Iris pigment epithelial cell (primary cell): ENCODE measurements at regions not wholly inside any gene's neighbourhood (a gene's known extent, or its start where the extent isn't known, plus 50 kb on each side); places are given as distances from the start of the nearest gene placed in this dataset.
"Not testable (repeated sequence)": the region's sequence is repeated elsewhere in the genome, so short reads cannot be mapped to it uniquely, and the experiment has no call there.

Experiments used
- DNase-seq: peaks from one replicate; pipeline ENCODE4 v3.0.0-alpha.2; 2011; ENCODE audit warnings: low read depth

DNA sequence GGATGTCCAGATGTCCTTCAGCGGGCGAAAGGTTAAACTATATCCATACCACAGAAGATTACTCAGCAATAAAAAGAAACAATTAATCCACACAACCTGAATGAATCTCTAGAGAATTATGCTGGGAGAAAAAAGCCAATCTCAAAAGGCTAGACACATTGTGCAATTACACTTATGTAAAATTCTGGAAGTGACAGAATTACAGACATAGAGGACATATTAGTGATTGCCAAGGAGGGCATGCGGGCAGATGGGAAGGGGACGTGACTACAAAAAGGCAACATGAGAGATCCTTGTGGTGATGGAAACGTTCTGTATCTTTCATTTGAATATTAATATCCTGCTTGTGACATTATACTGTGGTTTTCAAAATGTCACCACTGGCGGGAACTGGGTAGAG lies 103.5 kb upstream of the BMAL1 start:
- DNase-seq: no peak

DNA sequence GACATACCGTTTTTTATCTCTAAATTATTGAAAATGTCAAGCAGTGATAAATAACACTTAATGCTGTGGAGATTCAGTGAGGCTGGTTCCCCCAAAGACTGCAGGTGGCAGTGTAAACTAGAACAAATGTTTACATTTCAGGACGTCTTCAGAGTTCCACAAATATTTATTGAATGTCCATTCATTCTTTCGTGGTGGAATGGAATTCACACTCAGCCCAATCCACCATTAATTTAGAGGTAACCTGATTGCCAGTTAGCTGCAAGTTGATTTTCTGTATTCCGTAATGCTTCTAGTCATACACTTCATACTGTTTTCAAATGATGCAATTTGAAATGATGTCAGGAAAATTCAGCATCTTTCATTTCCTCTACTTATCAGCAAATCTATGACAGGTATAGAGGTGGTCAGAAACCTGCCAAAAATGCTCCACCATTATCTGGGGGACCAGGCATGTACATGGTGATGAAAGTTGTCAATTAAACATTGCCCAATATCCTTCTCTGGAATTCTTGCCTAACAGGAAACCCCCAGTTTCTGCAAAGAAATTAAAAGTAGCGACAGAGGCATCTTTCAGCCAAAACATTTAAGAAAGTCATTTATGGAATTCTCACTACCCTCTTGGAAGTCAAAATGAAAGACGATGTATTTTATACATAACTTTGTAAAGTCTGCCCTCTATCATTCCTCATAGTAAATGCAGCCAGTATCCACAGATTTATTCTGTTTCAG lies 94.3 kb upstream of the BMAL1 start:
- DNase-seq: peak; percentile 75

DNA sequence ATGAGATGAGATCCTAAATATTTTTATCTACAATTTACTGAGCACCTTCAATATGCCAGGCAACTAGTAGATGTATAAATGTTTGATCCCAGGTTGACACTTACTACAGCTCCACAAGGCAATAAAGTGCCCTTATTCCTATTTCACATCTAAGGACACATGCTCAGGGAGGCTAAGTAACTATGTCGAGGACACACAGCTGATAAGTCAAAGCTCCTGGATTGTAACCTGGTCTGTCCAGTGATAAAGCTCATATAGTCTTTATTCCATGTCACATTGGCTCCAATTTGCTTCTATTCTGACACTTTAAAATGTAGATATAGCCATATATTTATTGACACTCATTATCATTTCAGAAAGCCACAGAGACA lies 93.8 kb upstream of the BMAL1 start:
- DNase-seq: no peak

DNA sequence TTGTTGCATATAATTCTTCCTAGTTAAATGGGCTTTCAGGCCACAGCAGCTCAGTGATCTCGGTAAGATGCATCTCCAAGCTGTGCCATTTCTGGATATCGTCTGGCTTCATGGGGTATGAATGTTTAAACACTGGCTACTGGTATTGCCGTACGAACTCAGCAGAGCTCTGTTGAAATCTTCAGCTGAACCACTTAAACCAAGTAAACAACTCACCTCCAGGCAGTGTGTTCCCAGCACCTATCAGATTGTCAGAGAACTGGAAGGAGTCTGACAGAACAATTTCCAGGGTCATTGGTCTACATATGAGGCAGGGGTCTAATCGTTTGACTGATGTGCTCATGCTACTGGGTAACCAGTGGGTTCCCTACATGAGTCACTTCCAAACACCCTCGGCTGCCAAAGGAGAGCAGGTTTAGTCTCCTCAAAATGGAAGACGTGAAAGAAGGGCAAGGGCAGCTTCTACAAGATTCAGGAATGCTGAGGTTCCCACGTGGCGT lies 93.2 kb upstream of the BMAL1 start:
- DNase-seq: no peak

DNA sequence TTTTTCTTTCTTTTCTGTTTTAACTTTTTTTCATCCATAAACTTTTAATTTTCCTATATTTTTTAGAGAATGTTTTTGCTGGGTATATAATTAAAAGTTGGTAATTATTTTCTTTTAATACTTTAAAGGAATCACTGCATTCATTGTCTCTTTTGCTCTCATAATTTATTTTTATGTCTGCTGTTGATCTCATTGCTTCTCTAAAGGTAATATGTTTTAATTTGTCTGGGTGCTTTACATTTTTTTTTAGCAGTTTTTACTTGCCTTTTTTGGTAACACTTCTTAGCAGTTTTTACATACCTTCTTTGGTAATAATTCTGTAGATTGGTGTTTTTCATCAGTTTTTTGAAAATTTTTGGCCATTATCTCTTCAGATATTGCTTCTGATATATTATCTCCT lies 89.4 kb upstream of the BMAL1 start:
- no peak for DNase-seq

DNA sequence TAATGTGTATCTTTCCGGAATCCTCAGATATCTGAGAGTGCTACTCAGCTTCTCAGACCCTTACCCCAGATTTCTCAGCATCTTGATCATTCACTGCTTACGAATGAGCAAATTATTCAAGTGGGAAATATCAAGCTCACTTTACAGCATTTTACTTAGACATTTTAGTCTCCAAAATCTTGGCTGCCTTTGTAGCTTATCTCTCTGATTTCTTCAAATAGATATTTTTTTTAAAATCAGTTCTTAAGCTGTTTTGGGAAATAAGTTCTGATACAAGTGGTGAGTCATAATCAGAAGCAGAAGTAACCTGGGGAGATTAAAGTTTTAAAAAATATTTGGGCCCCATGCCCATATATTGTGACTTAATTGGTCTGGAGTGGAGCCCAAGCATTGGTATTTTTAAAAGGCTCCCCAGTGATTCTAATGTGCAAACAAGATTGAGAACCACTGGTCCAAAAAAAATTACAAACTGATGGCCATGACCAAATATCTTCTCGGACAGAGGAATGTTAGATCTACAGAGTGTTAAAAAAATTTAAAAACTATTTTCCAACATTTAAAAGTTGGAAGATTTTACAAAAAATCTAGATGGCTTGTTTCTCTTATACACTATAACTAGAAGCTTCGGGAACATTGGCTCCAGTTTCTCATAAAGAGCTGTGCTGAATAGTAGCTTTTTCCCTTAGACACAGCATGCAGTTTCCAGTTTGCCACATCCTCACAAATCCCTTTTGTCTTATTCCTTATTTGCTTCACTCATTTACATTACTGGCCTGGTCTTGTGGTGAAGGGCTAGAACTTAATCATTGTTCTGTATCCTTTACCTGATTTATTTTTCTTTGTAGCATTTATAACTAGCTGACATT lies 87.8 kb upstream of the BMAL1 start:
- DNase-seq: peak; percentile 41

DNA sequence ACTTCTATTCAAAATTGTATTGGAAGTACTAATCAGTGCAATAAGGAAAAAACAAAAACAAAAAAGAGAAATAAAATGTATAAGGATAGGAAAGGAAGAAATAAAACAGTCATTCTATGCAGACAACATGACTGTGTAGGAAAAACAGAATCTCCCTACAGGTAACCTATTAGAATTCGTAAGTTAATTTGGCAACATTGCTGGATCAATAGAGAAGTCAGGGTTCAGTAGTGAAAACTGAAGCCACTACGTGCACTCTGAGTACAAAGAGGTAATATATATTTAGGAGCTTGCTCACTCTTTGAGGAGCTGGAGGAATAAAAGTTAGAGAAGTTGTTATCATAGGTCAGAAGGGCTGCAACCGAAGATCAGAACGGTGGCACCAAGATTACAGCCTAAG lies 84.0 kb upstream of the BMAL1 start:
- no peak for DNase-seq

DNA sequence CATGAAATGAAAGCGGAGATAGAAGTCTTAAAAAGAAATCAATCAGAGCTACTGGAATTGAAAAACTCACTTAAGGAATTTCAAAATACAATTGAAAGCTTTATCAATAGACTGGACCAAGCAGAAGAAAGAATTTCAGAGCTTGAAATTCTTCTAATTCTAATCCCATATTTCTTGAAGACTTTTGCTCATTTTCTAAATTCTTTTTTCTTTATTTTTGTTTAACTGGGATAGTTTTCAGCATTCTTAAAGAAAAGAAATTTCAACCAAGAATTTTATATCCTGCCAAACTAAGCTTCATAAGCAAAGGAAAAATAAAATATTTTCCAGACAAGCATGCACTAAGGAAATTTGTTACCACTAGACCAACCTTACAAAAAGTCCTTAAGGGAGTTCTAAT lies 80.2 kb upstream of the BMAL1 start:
- not testable (repeated sequence) for DNase-seq

DNA sequence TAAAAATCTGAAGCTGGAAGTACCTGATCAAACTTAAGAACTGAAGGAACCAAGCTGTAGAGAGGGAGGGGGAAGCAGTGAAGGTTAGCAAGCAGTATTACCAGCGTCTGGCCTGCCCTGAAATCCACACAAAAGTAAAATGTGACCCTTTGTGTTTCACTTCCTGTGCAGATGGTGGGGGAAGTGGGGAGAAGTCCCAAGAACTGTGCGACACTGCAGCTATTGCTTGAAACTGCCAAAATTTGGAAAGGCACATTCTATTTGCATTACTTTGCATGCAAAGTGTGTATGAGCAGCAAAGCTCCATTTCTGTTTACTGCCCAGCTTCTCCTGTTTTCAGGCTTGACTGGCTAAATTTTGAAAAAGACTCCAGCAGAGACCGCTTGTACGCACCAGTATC lies 72.1 kb upstream of the BMAL1 start:
- no peak for DNase-seq

DNA sequence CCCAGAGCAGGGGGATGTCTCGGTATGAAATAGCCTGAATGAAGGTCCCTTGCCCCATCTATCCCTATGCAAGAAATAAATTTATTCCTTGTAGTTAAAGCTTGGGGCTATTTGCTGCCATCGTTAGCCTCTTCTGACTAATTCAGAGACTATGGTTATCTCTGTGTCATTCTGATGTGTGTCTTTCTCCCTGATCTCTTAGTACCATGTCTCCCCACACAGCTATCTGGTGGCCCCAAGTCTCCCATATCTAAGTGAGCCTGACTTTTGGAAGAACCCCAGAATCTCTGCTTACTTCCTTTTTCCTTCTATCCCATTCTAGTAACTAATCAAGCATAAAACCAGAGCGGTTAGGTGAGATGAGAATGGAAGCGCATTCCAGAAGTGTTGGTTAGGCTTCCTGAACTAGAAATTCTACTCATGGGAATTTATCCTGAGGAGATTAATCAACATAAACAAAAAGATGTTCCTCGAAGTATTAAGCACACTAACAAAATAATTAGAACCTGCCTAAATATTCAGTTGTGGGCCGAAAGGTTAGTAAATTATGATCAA lies 71.4 kb upstream of the BMAL1 start:
- no peak for DNase-seq

DNA sequence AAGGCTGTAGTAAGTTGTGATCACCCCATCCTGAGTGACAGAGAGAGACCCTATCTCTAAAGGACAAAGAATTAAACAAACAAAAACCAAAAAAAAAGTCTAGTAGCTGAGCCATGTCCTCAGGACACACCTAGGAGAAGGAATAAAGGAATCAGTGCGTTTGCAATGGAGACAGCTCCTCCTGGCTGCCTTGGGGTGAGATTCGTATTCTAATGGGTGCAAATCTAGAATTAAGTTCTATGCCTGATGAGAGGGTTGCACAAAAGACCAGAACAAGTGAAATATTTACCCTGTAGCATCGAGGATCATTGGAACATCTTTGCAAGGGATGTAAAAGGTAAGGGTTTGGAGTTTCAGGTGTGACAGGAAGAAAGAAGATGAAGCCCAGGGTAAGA lies 70.3 kb upstream of the BMAL1 start:
- DNase-seq: no peak

DNA sequence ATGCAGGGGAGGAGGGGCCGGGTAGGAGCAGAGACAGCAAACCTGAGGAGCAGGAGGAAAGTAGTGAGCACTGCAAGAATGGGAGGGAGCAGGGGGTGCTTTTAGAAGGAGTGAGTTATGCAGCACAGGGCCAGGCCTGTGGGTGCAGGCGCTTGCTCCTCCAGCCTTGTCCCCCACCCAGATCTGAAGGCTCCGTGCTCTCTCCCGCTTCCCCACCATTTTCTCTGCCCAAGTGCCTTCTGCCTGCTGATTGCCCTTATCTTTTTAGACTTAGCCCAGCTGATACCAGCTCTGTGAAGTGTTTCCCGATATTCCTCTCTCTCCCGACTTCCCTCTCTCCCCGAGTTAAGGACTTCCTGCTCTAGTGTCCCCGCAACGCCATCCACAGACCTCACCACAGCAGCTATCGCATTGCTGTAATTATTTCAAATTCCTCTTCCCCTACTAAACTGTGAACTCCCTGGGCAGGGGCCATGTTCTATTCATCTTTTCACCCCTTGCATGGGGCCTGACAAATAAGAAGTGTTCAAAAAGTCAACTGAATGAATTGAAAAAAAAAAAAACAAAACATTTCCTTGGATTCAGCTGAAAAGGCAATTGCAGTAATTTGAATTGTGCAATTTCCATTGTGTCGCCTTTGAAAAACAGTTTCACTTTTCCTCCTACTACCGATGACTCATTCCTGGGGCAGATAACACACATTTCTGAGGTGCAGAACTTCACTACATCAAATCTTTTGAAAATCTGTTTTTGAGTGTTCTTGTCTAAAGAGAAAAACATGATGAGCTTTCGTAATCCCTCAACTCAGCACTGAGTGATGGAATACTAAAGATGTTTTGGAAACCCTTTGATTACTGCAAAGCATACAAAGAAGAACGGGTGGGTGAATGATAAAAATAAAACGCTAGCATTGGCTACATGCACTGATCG lies 69.7 kb upstream of the BMAL1 start:
- peak; percentile 96 for DNase-seq

DNA sequence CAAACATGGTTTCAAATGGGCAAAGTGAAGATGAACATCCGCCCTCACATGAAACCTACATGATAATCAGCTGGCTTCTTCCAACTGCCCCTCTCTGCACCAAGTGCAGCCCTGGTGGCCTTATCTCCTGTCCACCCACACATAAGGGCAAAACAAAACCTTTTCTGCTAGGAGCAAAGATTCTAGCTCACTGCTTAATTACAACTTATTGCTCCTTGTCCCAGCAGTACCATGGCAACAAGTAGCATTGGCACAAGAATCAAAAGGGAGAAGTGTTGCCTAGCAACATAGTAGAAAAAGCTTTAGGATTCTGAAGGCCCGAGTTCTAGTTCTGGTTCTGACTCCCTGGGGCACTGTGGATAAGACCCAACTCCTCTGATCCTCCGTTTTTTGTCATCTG lies 68.7 kb upstream of the BMAL1 start:
- DNase-seq: no peak

DNA sequence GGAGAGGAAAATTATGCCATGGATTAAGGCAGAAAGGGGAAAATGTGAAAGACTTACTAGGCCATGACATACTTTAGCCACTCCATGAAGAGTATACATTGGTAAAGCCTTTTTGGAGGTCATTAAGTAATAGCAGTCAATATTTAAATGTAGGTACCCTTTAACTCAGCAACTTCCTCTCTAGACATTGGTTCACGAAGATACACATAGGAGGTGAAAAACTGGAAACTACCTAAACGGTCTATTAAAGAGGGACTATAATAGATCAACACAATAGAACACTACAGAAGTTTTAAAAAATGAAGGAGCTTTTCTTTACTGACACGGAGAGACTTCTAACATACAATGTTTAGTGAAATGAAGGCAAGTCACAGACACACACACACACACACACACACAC lies 68.2 kb upstream of the BMAL1 start:
- DNase-seq: no peak

DNA sequence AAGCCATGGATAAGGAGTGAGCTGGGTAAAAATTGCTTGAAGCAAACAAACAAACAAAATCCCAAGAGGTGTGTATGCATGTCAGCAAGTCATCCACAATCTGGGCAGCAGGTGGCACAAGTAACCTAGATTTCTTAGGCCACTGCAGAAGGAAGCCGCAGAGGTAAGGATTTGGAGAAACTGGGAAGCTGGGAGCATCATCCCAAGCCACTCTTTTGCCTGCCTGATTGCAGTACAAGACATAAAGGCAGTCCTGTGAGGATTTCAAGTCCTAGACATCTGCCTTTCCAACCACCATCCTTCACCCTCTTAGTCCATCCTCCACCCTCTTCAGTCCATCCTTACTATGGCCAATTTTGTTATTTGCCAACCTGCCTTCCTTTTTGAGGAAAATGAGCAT lies 67.2 kb upstream of the BMAL1 start:
- peak; percentile 72 for DNase-seq

DNA sequence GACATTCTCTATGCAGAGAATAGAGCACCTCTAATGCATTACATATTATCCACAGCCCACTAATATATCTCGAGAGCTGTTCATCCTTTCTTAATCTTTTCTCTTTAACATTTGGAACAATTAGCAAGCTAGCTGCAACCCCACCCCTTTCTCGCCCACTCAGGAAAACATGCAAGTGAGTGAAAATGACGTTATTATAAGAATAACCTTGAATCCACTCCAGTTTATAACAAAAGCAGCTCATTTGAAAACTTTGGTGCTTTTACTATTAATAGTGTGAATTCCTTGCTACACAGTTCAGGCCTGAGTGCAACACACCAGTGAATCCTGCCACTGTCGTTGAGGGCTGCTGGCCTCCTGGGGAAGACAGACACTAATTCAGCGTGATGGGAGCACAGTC lies 63.3 kb upstream of the BMAL1 start:
- no peak for DNase-seq

DNA sequence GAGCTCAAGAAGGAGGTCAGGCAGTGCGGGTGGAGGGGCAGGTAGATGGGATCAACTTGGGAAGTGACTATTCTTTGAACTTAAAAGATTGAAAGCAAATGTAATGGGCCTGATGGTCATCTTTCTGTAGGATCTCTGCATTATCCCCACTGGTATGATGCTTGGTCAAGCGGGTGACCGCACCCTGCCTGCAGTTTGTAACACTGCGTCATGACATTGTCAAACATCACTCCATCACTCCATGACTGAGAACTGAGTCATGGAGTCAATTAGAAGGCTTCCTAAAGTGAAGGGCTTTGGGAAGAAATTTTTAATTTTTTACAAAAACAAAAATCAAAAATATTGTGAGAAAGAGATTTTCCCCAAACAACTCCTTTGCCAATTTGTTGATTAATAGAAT lies 62.4 kb upstream of the BMAL1 start:
- peak; percentile 83 for DNase-seq

DNA sequence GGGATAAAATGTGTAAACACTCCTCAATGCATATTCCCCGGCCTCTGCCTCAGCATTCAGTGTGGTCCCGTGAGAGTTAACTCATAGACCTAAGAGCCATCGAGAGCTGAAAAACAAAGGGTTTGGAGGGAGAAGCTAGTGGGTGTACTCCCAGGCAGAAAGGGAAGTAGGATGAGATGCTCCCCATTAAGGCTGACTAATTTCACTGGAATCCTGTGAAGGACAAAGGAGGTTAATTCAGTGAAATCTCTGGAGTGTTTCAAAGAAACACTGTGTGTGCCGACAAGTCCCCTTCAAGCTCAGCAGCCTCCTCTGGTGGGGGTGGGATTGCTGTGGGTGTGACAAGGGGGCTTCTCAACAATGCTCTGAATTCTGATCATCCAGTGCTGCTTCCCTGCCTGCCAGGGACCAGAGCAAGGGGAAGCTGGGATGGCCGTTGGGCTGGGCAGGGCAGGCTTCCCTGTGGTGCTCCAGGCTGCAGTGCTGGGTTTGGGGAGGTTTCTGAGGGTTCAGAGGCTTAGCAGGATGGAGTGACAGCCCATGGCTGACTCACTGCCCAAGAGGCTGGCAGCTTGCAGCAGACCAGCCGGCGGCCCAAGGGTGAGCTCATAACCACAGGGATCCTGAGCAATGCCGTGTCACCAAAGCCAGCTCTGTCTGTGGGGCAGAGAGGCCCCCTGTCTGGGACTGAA lies 61.4 kb upstream of the BMAL1 start:
- peak; percentile 96 for DNase-seq

DNA sequence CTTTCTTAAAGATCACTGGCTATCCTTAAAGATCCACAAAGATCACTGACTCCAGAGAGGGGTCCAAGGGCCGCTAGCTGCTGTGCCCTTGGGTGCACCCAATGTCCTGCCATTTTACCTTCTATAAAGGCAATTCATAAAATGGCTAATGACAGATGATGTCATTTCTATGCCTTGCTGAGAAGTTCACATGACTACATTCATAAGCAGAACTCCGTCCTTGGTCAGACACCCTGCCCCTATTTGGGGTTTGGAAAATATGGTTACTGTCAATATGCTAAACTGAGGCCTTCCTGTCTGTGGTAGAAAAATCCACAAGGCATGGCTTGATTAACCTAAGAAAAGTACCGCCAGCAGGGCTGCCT lies 60.9 kb upstream of the BMAL1 start:
- no peak for DNase-seq

DNA sequence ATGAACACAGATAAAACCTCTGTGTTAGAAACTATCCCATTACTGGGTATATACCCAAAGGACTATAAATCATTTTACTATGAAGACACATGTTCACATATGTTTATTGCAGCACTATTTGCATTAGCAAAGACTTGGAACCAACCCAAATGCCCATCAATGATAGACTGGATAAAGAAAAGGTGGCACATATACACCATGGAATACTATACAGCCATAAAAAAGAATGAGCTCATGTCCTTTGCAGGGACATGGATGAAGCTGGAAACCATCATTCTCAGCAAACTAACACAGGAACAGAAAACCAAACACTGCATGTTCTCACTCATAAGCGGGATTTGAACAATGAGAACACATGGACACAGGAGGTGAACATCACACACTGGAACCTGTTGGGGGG lies 58.9 kb upstream of the BMAL1 start:
- not testable (repeated sequence) for DNase-seq

DNA sequence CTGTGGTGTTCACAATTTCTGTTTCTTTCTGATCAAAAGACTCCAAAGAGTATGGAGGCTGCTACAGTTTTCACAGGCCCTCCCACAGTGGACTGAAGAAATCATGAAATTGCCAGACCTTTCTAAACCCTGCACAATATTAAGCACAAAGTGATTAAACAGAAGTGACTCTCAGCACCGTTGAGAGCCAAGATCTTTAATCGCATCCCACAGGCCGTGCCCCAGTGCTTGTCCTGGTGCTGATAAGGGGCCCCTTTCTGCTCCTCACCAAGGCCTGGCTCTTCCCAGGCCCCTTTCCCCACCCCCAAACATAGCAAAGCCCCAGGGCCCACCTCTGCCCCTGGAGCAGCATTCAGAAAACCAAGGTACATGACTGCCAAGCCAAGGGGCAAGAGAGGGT lies 57.4 kb upstream of the BMAL1 start:
- DNase-seq: no peak

DNA sequence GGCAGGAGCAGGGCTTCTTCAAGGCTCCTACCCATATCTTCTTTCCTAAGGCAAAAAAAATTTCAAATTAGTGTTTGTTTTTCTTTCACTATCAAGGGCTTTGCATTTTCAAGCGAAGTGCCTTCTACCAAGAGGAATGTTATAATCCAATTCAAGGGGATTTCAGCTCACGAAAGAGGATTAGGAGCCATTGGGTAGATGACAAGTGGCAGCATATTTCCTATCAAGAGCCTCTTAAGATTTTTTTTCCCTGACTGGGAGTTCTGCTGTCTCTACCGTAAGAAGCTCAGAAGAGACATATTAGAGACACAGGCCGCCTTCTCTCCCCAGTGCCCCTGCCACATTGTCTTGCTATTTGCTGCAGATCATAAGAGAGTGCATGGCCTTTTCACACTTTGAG lies 55.9 kb upstream of the BMAL1 start:
- no peak for DNase-seq
